Transverse colon (tissue), 4 donors: ENCODE measurements at regions not wholly inside any gene's neighbourhood (a gene's known extent, or its start where the extent isn't known, plus 50 kb on each side); places are given as distances from the start of the nearest gene placed in this dataset.

Experiments used
- DNase-seq: peaks from one replicate; pipeline ENCODE4 v3.0.0-alpha.2; 2019
- H3K27ac ChIP-seq, 4 donors: fragments of 200-600 bp; sonication (generic); 2 replicates each; pipeline ENCODE4 v1.5.1; 2016 to 2018; ENCODE audit warnings: inconsistent platforms in 4 of 4
- H3K27me3 ChIP-seq: fragments of 200-600 bp; sonication (generic); 2 replicates; pipeline ENCODE4 v1.5.1; 2017; ENCODE audit warnings: inconsistent platforms
- H3K36me3 ChIP-seq, 4 donors: fragments of 200-600 bp; sonication (generic); 2 replicates each; pipeline ENCODE4 v1.5.1; 2017 to 2019; ENCODE audit warnings: inconsistent platforms in 4 of 4
- H3K4me1 ChIP-seq, 4 donors: fragments of 200-600 bp; sonication (generic); 2 replicates each; pipeline ENCODE4 v1.5.1; 2017 to 2020; ENCODE audit warnings: inconsistent platforms in 4 of 4
- H3K4me3 ChIP-seq, 4 donors: fragments of 200-600 bp; sonication (generic); 1 replicate in 1 of 4; 2 replicates in 3 of 4; pipeline versions ENCODE4 v1.5.1 to v1.6.1; 2017 to 2019; ENCODE audit warnings: inconsistent platforms in 4 of 4
- H3K9me3 ChIP-seq, 2 donors: fragments of 200-600 bp; sonication (generic); 2 replicates each; pipeline ENCODE4 v1.5.1; 2017 to 2019; ENCODE audit warnings: inconsistent platforms in 2 of 2
- EP300 ChIP-seq: sonication (generic); formaldehyde crosslinking; IDR thresholded peaks from one replicate; pipeline ENCODE4 v1.6.1; 2017; ENCODE audit warnings: antibody characterized with exemption, low read depth
- POLR2A ChIP-seq: fragments of 450-650 bp; IDR thresholded peaks from one replicate; pipeline ENCODE4 v1.6.1; 2016; ENCODE audit warnings: antibody characterized with exemption, mild to moderate bottlenecking, moderate library complexity
- POLR2AphosphoS5 ChIP-seq, 3 donors: sonication (generic); formaldehyde crosslinking; IDR thresholded peaks; one replicate each; pipeline ENCODE4 v1.6.1; 2016; ENCODE audit warnings: antibody characterized with exemption in 3 of 3
- WGBS, 2 donors: methylation state at CpG; one replicate each; pipeline ENCODE4 v1.1.5; 2018; ENCODE audit warnings: low coverage in 1 of 2; 5-methylcytosine and 5-hydroxymethylcytosine counted together
- in situ Hi-C, 4 donors: fragments of 200-750 bp; cut with MboI; loops; one replicate each; pipeline versions ENCODE4 v1.15.0 to v1.15.1; 2017; ENCODE audit warnings: low sequenced_read_pairs in 3 of 4, low pct_ligation_motif_present in 1 of 4, low pct_unique_long_range_greater_than_20kb in 1 of 4
- intact Hi-C: fragments of 100-400 bp; cut with DNase I; formaldehyde crosslinking; loops from one replicate; pipeline ENCODE4 v1.15.1; 2023; ENCODE audit warnings: low total_unique reads
- TF ChIP-seq, protein P1 (sequence below), 5 experiments: fragments of 200-600 bp in 3 of 5; fragments of 450-650 bp in 2 of 5; sonication (generic) in 3 of 5; IDR thresholded peaks; 1 replicate in 2 of 5; 2 replicates in 3 of 5; pipeline ENCODE4 v1.5.1; 2016 to 2017; ENCODE audit warnings: antibody characterized with exemption in 5 of 5, inconsistent platforms in 3 of 5, mild to moderate bottlenecking in 2 of 5, moderate library complexity in 1 of 5

DNA sequence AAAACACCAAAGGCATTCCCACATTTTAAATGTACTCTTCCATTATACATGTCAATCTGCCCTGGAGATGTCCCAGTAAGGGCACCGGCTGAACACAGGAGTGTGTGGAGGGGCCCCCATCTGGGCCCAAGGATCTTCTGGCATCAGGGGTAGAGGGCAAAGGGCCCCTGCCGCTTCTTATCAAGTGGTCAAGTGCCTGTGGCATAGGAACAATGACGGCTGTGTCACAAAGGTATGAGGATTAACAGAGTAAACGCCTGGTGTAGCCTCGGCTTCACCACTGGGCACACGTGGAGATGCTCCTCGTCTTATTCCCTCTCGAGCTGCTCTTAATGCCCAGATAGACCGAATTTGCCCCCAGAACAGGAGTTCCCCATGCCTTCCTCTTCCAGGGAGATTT lies 169.7 kb upstream of the GLI2 start:
- Histone ChIP-seq H3K9me3 (no peaks in the 10 kb centered on the region), H3K4me3 (no peak overlapping the region), H3K36me3 (no peaks in the 10 kb centered on the region), H3K27ac (no peak overlapping the region), H3K4me1 (peaks cover 0 to 4% (median 0%) of the 10 kb centered on the region in 4 donors), H3K27me3 (peaks cover 27% of the 10 kb centered on the region)
- in situ Hi-C loops: no loop called here
- TF ChIP-seq POLR2AphosphoS5 (IDR thresholded peaks at IDR 0.05): no peak
- TF ChIP-seq, protein P1, sequence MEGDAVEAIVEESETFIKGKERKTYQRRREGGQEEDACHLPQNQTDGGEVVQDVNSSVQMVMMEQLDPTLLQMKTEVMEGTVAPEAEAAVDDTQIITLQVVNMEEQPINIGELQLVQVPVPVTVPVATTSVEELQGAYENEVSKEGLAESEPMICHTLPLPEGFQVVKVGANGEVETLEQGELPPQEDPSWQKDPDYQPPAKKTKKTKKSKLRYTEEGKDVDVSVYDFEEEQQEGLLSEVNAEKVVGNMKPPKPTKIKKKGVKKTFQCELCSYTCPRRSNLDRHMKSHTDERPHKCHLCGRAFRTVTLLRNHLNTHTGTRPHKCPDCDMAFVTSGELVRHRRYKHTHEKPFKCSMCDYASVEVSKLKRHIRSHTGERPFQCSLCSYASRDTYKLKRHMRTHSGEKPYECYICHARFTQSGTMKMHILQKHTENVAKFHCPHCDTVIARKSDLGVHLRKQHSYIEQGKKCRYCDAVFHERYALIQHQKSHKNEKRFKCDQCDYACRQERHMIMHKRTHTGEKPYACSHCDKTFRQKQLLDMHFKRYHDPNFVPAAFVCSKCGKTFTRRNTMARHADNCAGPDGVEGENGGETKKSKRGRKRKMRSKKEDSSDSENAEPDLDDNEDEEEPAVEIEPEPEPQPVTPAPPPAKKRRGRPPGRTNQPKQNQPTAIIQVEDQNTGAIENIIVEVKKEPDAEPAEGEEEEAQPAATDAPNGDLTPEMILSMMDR (IDR thresholded peaks at IDR 0.05): no peak
- no peak for TF ChIP-seq EP300
- no peak for TF ChIP-seq POLR2A
- intact Hi-C loops: no loop called here
- DNase-seq: no peak
- 82% methylated on average over 9 of the region's 9 CpGs; no CpG with 5 or more reads in 1 of the 2 donors for WGBS, 2 donors

DNA sequence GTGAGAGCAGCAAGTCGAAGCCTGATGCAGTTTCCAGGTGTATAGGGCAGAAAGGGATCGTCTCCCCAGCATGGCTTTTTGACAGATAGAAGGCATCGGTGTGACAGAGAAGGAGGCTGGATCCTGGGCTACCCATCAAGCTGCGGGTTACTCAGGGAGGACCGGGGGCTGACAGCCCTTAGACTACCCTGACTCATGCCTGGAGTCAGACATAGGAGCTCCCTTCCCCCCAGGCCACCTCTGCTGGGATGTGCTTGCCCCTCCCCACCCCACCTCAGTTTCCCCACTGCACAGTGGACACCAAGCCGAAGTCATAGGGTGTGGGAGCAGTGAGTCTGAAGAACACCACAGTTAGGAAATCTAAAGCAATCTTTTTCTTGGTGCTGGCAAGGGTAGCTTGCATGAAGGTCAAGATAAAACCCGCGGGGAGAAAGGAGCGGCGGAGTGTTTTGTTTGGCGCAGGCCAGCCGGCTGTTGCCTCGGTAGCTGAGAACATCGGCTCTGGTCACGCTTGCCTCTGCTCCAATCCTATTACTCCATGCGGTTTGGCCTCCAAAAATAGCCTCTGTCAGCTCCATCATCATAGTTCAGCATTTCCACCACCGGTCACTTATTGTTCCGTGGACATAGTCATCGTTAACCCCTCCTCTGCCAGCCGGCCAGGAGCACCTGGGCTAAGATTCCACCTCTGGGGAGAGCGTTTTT lies 169.2 kb upstream of the GLI2 start:
- DNase-seq: no peak
- intact Hi-C loops (no loop called here), in situ Hi-C loops (no loop called here)
- peaks cover 0 to 4% (median 0%) of the 10 kb centered on the region in 4 donors for H3K4me1 ChIP-seq
- H3K36me3 ChIP-seq: no peaks in the 10 kb centered on the region
- TF ChIP-seq EP300 (no peak), POLR2A (no peak), POLR2AphosphoS5 (IDR thresholded peaks at IDR 0.05) (no peak)
- TF ChIP-seq, protein P1 (IDR thresholded peaks at IDR 0.05): no peak
- H3K27me3 ChIP-seq: peaks cover 22% of the 10 kb centered on the region
- H3K4me3 ChIP-seq: no peak overlapping the region
- H3K9me3 ChIP-seq: no peaks in the 10 kb centered on the region
- 78 to 93% methylated on average over 6 to 21 of the region's 21 CpGs for WGBS, 2 donors
- H3K27ac ChIP-seq: no peak overlapping the region

DNA sequence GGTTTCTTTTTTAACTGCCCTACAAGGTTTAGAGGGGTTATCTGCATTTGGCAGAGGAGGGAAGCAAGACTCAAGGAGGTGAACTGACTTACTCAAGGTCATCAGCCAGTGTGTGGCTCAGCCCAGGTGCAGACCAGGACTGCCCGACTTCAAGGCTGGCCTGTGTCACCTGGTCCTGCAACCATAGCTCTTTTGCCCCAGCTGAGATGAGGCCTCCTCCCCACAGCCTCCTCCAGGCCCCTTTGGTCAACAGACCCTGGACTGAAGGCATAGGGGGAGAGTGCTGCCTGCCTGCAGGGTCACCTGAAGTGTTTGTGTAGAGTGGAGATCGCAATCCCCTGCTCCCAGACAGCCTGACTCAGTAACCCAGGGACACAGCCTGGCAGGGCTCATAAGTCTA lies 168.5 kb upstream of the GLI2 start:
- in situ Hi-C loops: no loop called here
- no peaks in the 10 kb centered on the region for H3K36me3 ChIP-seq

More for the DNA sequence above, 168.5 kb upstream of the GLI2 start:
- Histone ChIP-seq H3K27ac (no peak overlapping the region), H3K4me3 (no peak overlapping the region), H3K4me1 (peaks cover 0 to 4% (median 0%) of the 10 kb centered on the region in 4 donors), H3K27me3 (peaks cover 18% of the 10 kb centered on the region), H3K9me3 (no peaks in the 10 kb centered on the region)
- no peak for TF ChIP-seq EP300
- TF ChIP-seq POLR2AphosphoS5 (IDR thresholded peaks at IDR 0.05): no peak
- TF ChIP-seq, protein P1 (IDR thresholded peaks at IDR 0.05): no peak
- TF ChIP-seq POLR2A: no peak
- no peak for DNase-seq
- WGBS, 2 donors: 83% methylated on average over 2 of the region's 2 CpGs; no CpG with 5 or more reads in 1 of the 2 donors
- intact Hi-C loops: no loop called here
